Neural cell (in vitro differentiated cells): ENCODE measurements at regions not wholly inside any gene's neighbourhood (a gene's known extent, or its start where the extent isn't known, plus 50 kb on each side); places are given as distances from the start of the nearest gene placed in this dataset.

Experiments
- H2AFZ ChIP-seq: fragments of 200-600, 300-800 bp; sonication (generic), shearing (Covaris generic); 2 replicates; pipeline ENCODE4 v1.6.0; 2014; ENCODE audit warnings: low read depth, mild to moderate bottlenecking, antibody characterized with exemption, low read length, moderate library complexity
- H3F3A ChIP-seq: fragments of 200-600 bp; shearing (Covaris generic); 2 replicates; pipeline ENCODE4 v1.6.1; 2016; ENCODE audit warnings: mild to moderate bottlenecking, moderate library complexity, mixed read lengths, antibody characterized with exemption, low read length; ENCODE audit not compliant: insufficient read depth, poor library complexity, severe bottlenecking
- H3K27ac ChIP-seq: fragments of 200-600, 300-800 bp; sonication (generic), shearing (Covaris generic); 2 replicates; pipeline ENCODE4 v1.5.1; 2014; ENCODE audit warnings: mild to moderate bottlenecking, low read length, moderate library complexity
- H3K27me3 ChIP-seq: fragments of 300-800, 200-600 bp; sonication (generic), shearing (Covaris generic); 2 replicates; pipeline ENCODE4 v1.6.0; 2014; ENCODE audit warnings: mild to moderate bottlenecking, low read depth, low read length, moderate library complexity; ENCODE audit not compliant: insufficient read depth
- H3K36me3 ChIP-seq: fragments of 300-800, 200-600 bp; sonication (generic), shearing (Covaris generic); 2 replicates; pipeline ENCODE4 v1.5.1; 2014; ENCODE audit warnings: mild to moderate bottlenecking, antibody characterized with exemption, low read length, moderate library complexity; ENCODE audit not compliant: insufficient read depth
- H3K4me2 ChIP-seq: fragments of 300-800, 200-600 bp; sonication (generic), shearing (Covaris generic); 2 replicates; pipeline ENCODE4 v1.6.0; 2014; ENCODE audit warnings: mild to moderate bottlenecking, low read length
- H3K4me3 ChIP-seq: fragments of 300-800, 200-600 bp; sonication (generic), shearing (Covaris generic); 2 replicates; pipeline ENCODE4 v1.5.1; 2014; ENCODE audit warnings: mild to moderate bottlenecking, low read length, moderate library complexity
- H3K79me2 ChIP-seq: fragments of 200-600 bp; shearing (Covaris generic); replicated peaks from 2 replicates; pipeline ENCODE4 v1.6.0; 2014; ENCODE audit warnings: mild to moderate bottlenecking, low read length, moderate library complexity; ENCODE audit not compliant: insufficient read depth
- H3K9ac ChIP-seq: fragments of 300-800, 200-600 bp; sonication (generic), shearing (Covaris generic); 2 replicates; pipeline ENCODE4 v1.6.1; 2016; ENCODE audit warnings: mild to moderate bottlenecking, low read length, mixed read lengths
- H3K9me2 ChIP-seq: fragments of 200-600 bp; shearing (Covaris generic); 2 replicates; pipeline ENCODE4 v1.6.1; 2016; ENCODE audit warnings: mild to moderate bottlenecking, low read length, mixed read lengths; ENCODE audit not compliant: insufficient read depth
- H3K9me3 ChIP-seq: fragments of 200-600, 300-800 bp; sonication (generic), shearing (Covaris generic); 2 replicates; pipeline ENCODE4 v1.6.1; 2016; ENCODE audit warnings: mild to moderate bottlenecking, mixed run types, low read length, moderate library complexity, mixed read lengths
- H4K20me1 ChIP-seq: fragments of 200-600 bp; shearing (Covaris generic); 2 replicates; pipeline ENCODE4 v1.6.1; 2016; ENCODE audit warnings: mild to moderate bottlenecking, mixed run types; ENCODE audit not compliant: insufficient read depth
- CTCF ChIP-seq: fragments of 450-650 bp; IDR thresholded peaks from 2 replicates; pipeline ENCODE4 v1.5.1; 2014; ENCODE audit warnings: antibody characterized with exemption, mild to moderate bottlenecking, moderate library complexity; ENCODE audit not compliant: poor library complexity, severe bottlenecking
- EP300 ChIP-seq: fragments of 450-650 bp; conservative IDR thresholded peaks from 2 replicates; pipeline ENCODE4 v1.6.1; 2014; ENCODE audit warnings: antibody characterized with exemption, mild to moderate bottlenecking, moderate library complexity; ENCODE audit not compliant: poor library complexity, severe bottlenecking
- EZH2 ChIP-seq: fragments of 200-600, 300-800 bp; shearing (Covaris generic), sonication (generic); IDR thresholded peaks from 2 replicates; pipeline ENCODE4 v1.6.1; 2014; ENCODE audit warnings: antibody characterized with exemption, low read length, borderline replicate concordance, mild to moderate bottlenecking; ENCODE audit not compliant: insufficient read depth, poor library complexity, severe bottlenecking
- MXI1 ChIP-seq: fragments of 450-650 bp; conservative IDR thresholded peaks from 2 replicates; pipeline ENCODE4 v1.6.1; 2014; ENCODE audit warnings: antibody characterized with exemption, mild to moderate bottlenecking; ENCODE audit not compliant: poor library complexity, severe bottlenecking
- POLR2AphosphoS5 ChIP-seq: IDR thresholded peaks from 2 replicates; pipeline ENCODE4 v1.6.1; 2012
- RAD21 ChIP-seq: fragments of 450-650 bp; conservative IDR thresholded peaks from 2 replicates; pipeline ENCODE4 v1.6.1; 2014; ENCODE audit warnings: antibody characterized with exemption, mild to moderate bottlenecking, moderate library complexity
- SMC3 ChIP-seq: fragments of 450-650 bp; conservative IDR thresholded peaks from 2 replicates; pipeline ENCODE4 v1.6.1; 2014; ENCODE audit warnings: antibody characterized with exemption, mild to moderate bottlenecking, moderate library complexity; ENCODE audit not compliant: poor library complexity
- TAF1 ChIP-seq: IDR thresholded peaks from 2 replicates; pipeline ENCODE4 v1.6.1; 2012; ENCODE audit warnings: low read depth
- TF ChIP-seq, protein P1 (sequence below): IDR thresholded peaks from 2 replicates; pipeline ENCODE4 v1.6.1; 2012; ENCODE audit warnings: borderline replicate concordance

DNA sequence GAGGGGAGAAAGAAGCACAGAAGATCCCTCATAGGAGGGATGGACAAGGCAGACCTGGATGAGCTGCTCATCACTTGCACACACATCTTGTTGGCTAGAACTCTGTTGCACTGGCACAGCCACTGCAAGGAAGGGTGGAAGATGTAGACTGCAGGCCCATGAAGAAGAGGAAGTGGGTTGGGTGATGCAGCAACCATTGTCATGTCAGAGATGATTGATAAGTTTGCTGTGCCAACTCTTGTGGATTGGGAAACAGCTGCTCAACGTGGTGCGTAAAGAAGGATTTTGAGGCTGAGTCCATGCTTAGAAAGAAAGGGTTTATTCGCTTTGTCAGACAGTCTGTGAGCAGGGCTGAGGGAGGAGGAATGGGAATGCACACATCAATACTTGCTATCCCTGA is 161.4 kb upstream of the MPHOSPH6 start:
- H3K79me2 ChIP-seq, result no peaks in the 10 kb centered on the region

GRCh38 chr16:82329504-82330192 is 159.6 kb upstream of the MPHOSPH6 start:
- no peaks in the 10 kb centered on the region for H3K27me3 ChIP-seq
- no peak overlapping the region for H2AFZ ChIP-seq
- H4K20me1 ChIP-seq, result no peaks in the 10 kb centered on the region

More for the DNA sequence above, 161.4 kb upstream of the MPHOSPH6 start:
- no peak overlapping the region for H3K27ac ChIP-seq
- no peaks in the 10 kb centered on the region for H3K27me3 ChIP-seq
- no peak overlapping the region for H3K4me3 ChIP-seq
- no peaks in the 10 kb centered on the region for H3F3A ChIP-seq
- H2AFZ ChIP-seq, result no peak overlapping the region
- H3K9ac ChIP-seq, result no peak overlapping the region
- H3K36me3 ChIP-seq, result no peaks in the 10 kb centered on the region
- no peak overlapping the region for H3K4me2 ChIP-seq
- H4K20me1 ChIP-seq, result no peaks in the 10 kb centered on the region
- no peak for TF ChIP-seq RAD21
- no peak for TF ChIP-seq TAF1
- no peak for TF ChIP-seq EZH2
- TF ChIP-seq SMC3, result no peak
- TF ChIP-seq CTCF, result no peak
- no peak for TF ChIP-seq EP300
- TF ChIP-seq POLR2AphosphoS5, result no peak
- no peak for TF ChIP-seq MXI1
- TF ChIP-seq, protein P1, sequence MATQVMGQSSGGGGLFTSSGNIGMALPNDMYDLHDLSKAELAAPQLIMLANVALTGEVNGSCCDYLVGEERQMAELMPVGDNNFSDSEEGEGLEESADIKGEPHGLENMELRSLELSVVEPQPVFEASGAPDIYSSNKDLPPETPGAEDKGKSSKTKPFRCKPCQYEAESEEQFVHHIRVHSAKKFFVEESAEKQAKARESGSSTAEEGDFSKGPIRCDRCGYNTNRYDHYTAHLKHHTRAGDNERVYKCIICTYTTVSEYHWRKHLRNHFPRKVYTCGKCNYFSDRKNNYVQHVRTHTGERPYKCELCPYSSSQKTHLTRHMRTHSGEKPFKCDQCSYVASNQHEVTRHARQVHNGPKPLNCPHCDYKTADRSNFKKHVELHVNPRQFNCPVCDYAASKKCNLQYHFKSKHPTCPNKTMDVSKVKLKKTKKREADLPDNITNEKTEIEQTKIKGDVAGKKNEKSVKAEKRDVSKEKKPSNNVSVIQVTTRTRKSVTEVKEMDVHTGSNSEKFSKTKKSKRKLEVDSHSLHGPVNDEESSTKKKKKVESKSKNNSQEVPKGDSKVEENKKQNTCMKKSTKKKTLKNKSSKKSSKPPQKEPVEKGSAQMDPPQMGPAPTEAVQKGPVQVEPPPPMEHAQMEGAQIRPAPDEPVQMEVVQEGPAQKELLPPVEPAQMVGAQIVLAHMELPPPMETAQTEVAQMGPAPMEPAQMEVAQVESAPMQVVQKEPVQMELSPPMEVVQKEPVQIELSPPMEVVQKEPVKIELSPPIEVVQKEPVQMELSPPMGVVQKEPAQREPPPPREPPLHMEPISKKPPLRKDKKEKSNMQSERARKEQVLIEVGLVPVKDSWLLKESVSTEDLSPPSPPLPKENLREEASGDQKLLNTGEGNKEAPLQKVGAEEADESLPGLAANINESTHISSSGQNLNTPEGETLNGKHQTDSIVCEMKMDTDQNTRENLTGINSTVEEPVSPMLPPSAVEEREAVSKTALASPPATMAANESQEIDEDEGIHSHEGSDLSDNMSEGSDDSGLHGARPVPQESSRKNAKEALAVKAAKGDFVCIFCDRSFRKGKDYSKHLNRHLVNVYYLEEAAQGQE, result no peak
- no peaks in the 10 kb centered on the region for H3K9me2 ChIP-seq
- no peaks in the 10 kb centered on the region for H3K9me3 ChIP-seq

More at GRCh38 chr16:82329504-82330192, 159.6 kb upstream of the MPHOSPH6 start:
- Histone ChIP-seq H3F3A (no peaks in the 10 kb centered on the region), H3K79me2 (no peaks in the 10 kb centered on the region), H3K4me2 (no peak overlapping the region), H3K27ac (no peak overlapping the region), H3K9me2 (no peaks in the 10 kb centered on the region), H3K9me3 (peaks cover 1% of the 10 kb centered on the region), H3K9ac (no peak overlapping the region), H3K36me3 (no peaks in the 10 kb centered on the region), H3K4me3 (no peak overlapping the region)
- TF ChIP-seq RAD21 (no peak), EP300 (no peak), SMC3 (no peak), MXI1 (no peak)
